Osteoblast (primary cell): ENCODE measurements at regions not wholly inside any gene's neighbourhood (a gene's known extent, or its start where the extent isn't known, plus 50 kb on each side); places are given as distances from the start of the nearest gene placed in this dataset.

ENCODE experiments used
- DNase-seq: peaks from one replicate; pipeline ENCODE4 v3.0.0; 2011; ENCODE audit warnings: low spot score, mixed read lengths; ENCODE audit not compliant: insufficient read length; ENCODE audit errors: missing footprints
- H2AFZ ChIP-seq: 2 replicates; pipeline ENCODE4 v1.6.0; 2011; ENCODE audit warnings: mild to moderate bottlenecking, low read length
- H3K27ac ChIP-seq: 2 replicates; pipeline ENCODE4 v1.5.1; 2011; ENCODE audit warnings: mild to moderate bottlenecking, low read depth, low read length, moderate library complexity
- H3K27me3 ChIP-seq: 2 replicates; pipeline ENCODE4 v1.6.0; 2012; ENCODE audit warnings: mild to moderate bottlenecking, control low read depth, inconsistent platforms, low read length, moderate library complexity; ENCODE audit not compliant: insufficient read depth
- H3K36me3 ChIP-seq: 2 replicates; pipeline ENCODE4 v1.5.1; 2011; ENCODE audit warnings: mild to moderate bottlenecking, low read length, control low read depth, moderate library complexity; ENCODE audit not compliant: insufficient read depth
- H3K4me1 ChIP-seq: 2 replicates; pipeline ENCODE4 v1.5.1; 2011; ENCODE audit warnings: mild to moderate bottlenecking, low read length, control low read depth, moderate library complexity; ENCODE audit not compliant: insufficient read depth
- H3K4me2 ChIP-seq: 2 replicates; pipeline ENCODE4 v1.6.0; 2011; ENCODE audit warnings: mild to moderate bottlenecking, low read length; ENCODE audit not compliant: insufficient read depth
- H3K4me3 ChIP-seq: fragments of 200-600 bp; sonication (generic); 3 replicates; pipeline ENCODE4 v1.5.1; 2012; ENCODE audit warnings: mild to moderate bottlenecking, low read length, inconsistent platforms; ENCODE audit not compliant: insufficient read depth
- H3K79me2 ChIP-seq: 2 replicates; pipeline ENCODE4 v1.6.0; 2012; ENCODE audit warnings: mild to moderate bottlenecking, low read length, control low read depth, inconsistent platforms; ENCODE audit not compliant: insufficient read depth
- H3K9me3 ChIP-seq: 2 replicates; pipeline ENCODE4 v1.5.1; 2011; ENCODE audit warnings: low read depth, low read length, control low read depth
- H4K20me1 ChIP-seq: 2 replicates; pipeline ENCODE4 v1.6.0; 2012; ENCODE audit warnings: mild to moderate bottlenecking, low read length, control low read depth; ENCODE audit not compliant: insufficient read depth
- CTCF ChIP-seq: IDR thresholded peaks from 2 replicates; pipeline ENCODE4 v1.5.1; 2011; ENCODE audit warnings: mild to moderate bottlenecking, low read depth, low read length, moderate library complexity; ENCODE audit errors: extremely low read depth

- H3K4me1 ChIP-seq: peaks cover 12% of the 10 kb centered on the region
- no peak overlapping the region for H3K27ac ChIP-seq
- no peak overlapping the region for H2AFZ ChIP-seq
- DNase-seq: no peak
- H3K9me3 ChIP-seq: no peaks in the 10 kb centered on the region
- no peak for TF ChIP-seq CTCF
- no peak overlapping the region for H3K4me2 ChIP-seq
- no peaks in the 10 kb centered on the region for H4K20me1 ChIP-seq
- H3K36me3 ChIP-seq: no peaks in the 10 kb centered on the region
- H3K79me2 ChIP-seq: no peaks in the 10 kb centered on the region
- H3K4me3 ChIP-seq: no peak overlapping the region
- peaks cover 4% of the 10 kb centered on the region for H3K27me3 ChIP-seq
Observed at GRCh38 chr13:99653526-99653925, 152.3 kb downstream of the TM9SF2 start.

GRCh38 chr13:99652901-99653300, 151.6 kb downstream of the TM9SF2 start:
- no peaks in the 10 kb centered on the region for H4K20me1 ChIP-seq
- no peaks in the 10 kb centered on the region for H3K79me2 ChIP-seq
- H3K9me3 ChIP-seq: no peaks in the 10 kb centered on the region
- peaks cover 4% of the 10 kb centered on the region for H3K27me3 ChIP-seq
- H3K4me3 ChIP-seq: no peak overlapping the region
- no peak overlapping the region for H3K4me2 ChIP-seq
- H2AFZ ChIP-seq: no peak overlapping the region
- TF ChIP-seq CTCF: no peak
- H3K4me1 ChIP-seq: peaks cover 12% of the 10 kb centered on the region
- DNase-seq: no peak
- no peaks in the 10 kb centered on the region for H3K36me3 ChIP-seq
- no peak overlapping the region for H3K27ac ChIP-seq

- H2AFZ ChIP-seq: no peak overlapping the region
- no peak overlapping the region for H3K27ac ChIP-seq
- H3K9me3 ChIP-seq: no peaks in the 10 kb centered on the region
- no peak for DNase-seq
- H3K4me2 ChIP-seq: no peak overlapping the region
- H3K4me1 ChIP-seq: peaks cover 10% of the 10 kb centered on the region
- H3K4me3 ChIP-seq: no peak overlapping the region
- H4K20me1 ChIP-seq: no peaks in the 10 kb centered on the region
- H3K27me3 ChIP-seq: no peaks in the 10 kb centered on the region
- no peaks in the 10 kb centered on the region for H3K79me2 ChIP-seq
- TF ChIP-seq CTCF: no peak
- no peaks in the 10 kb centered on the region for H3K36me3 ChIP-seq
Observed at GRCh38 chr13:99652141-99652540, 150.9 kb downstream of the TM9SF2 start.

GRCh38 chr13:99651016-99651415, 149.7 kb downstream of the TM9SF2 start:
- H3K4me2 ChIP-seq: no peak overlapping the region
- H4K20me1 ChIP-seq: no peaks in the 10 kb centered on the region
- no peaks in the 10 kb centered on the region for H3K27me3 ChIP-seq
- H3K36me3 ChIP-seq: no peaks in the 10 kb centered on the region
- no peak for TF ChIP-seq CTCF
- no peaks in the 10 kb centered on the region for H3K9me3 ChIP-seq
- H3K27ac ChIP-seq: no peak overlapping the region
- H2AFZ ChIP-seq: no peak overlapping the region
- no peak overlapping the region for H3K4me3 ChIP-seq
- H3K79me2 ChIP-seq: no peaks in the 10 kb centered on the region
- no peak for DNase-seq
- H3K4me1 ChIP-seq: peaks cover 9% of the 10 kb centered on the region
